GM13976 (cell line): ENCODE measurements at regions not wholly inside any gene's neighbourhood (a gene's known extent, or its start where the extent isn't known, plus 50 kb on each side); places are given as distances from the start of the nearest gene placed in this dataset.
"Not testable (repeated sequence)": the region's sequence is repeated elsewhere in the genome, so short reads cannot be mapped to it uniquely, and the experiment has no call there.

Source experiments
- DNase-seq: peaks from one replicate; pipeline ENCODE4 v3.0.0; 2012; ENCODE audit warnings: low spot score
- CTCF ChIP-seq: IDR thresholded peaks from 2 replicates; pipeline ENCODE4 v1.5.1; 2012; ENCODE audit warnings: borderline replicate concordance, mild to moderate bottlenecking; ENCODE audit not compliant: insufficient read depth; ENCODE audit errors: extremely low read depth, missing control alignments, control extremely low read depth
- in situ Hi-C: fragments of 300-500 bp; cut with MboI; formaldehyde crosslinking; loops from one replicate; pipeline ENCODE4 v1.12.0; 2022; ENCODE audit warnings: low sequenced_read_pairs, mixed read lengths, inconsistent platforms; ENCODE audit not compliant: unreplicated experiment

GRCh38 chr17:20926532-20926931, 116.3 kb downstream of the USP22 start:
- no peak for DNase-seq
- no peak for TF ChIP-seq CTCF
- in situ Hi-C loops: no loop called here

GRCh38 chr17:20927308-20927977, 115.4 kb downstream of the USP22 start:
- DNase-seq: no peak
- in situ Hi-C loops: no loop called here
- no peak for TF ChIP-seq CTCF

GRCh38 chr17:20929334-20929733, 113.5 kb downstream of the USP22 start:
- TF ChIP-seq CTCF: no peak
- no peak for DNase-seq
- in situ Hi-C loops: no loop called here

- no peak for DNase-seq
- TF ChIP-seq CTCF: no peak
- in situ Hi-C loops: no loop called here
Measured at GRCh38 chr17:20930081-20930760, 112.6 kb downstream of the USP22 start.

- DNase-seq, in situ Hi-C loops: not testable (repeated sequence)
Measured at GRCh38 chr17:20933040-20933439, 109.8 kb downstream of the USP22 start.

- in situ Hi-C loops: no loop called here
- no peak for DNase-seq
- TF ChIP-seq CTCF: no peak
Measured at GRCh38 chr17:20934288-20934687, 108.5 kb downstream of the USP22 start.

- DNase-seq: no peak
- TF ChIP-seq CTCF: no peak
- in situ Hi-C loops: no loop called here
Measured at GRCh38 chr17:20935740-20936139, 107.1 kb downstream of the USP22 start.
